Upper lobe of left lung (tissue), 4 donors: ENCODE measurements at regions not wholly inside any gene's neighbourhood (a gene's known extent, or its start where the extent isn't known, plus 50 kb on each side); places are given as distances from the start of the nearest gene placed in this dataset.

ENCODE experiments used
- CTCF ChIP-seq, 6 experiments: fragments of 450-650 bp in 4 of 6; fragments of 200-600 bp in 2 of 6; sonication (generic) in 2 of 6; IDR thresholded peaks; one replicate each; pipeline ENCODE4 v1.5.1; 2016 to 2019; ENCODE audit warnings: antibody characterized with exemption in 6 of 6
- EP300 ChIP-seq, 4 donors: sonication (generic); formaldehyde crosslinking; IDR thresholded peaks; one replicate each; pipeline ENCODE4 v1.5.1; 2017; ENCODE audit warnings: antibody characterized with exemption in 4 of 4, control low read depth in 2 of 4
- POLR2AphosphoS5 ChIP-seq, 2 donors: sonication (generic); formaldehyde crosslinking; IDR thresholded peaks; one replicate each; pipeline ENCODE4 v1.5.1; 2017; ENCODE audit warnings: antibody characterized with exemption in 2 of 2

GRCh38 chr16:54510685-54511221, 224.2 kb upstream of the IRX3 start:
- no peak for TF ChIP-seq CTCF (IDR thresholded peaks at IDR 0.05)
- TF ChIP-seq POLR2AphosphoS5 (IDR thresholded peaks at IDR 0.05) = no peak
- TF ChIP-seq EP300 (IDR thresholded peaks at IDR 0.05) = no peak
